Duodenal mucosa (tissue), 2 donors: ENCODE measurements at regions not wholly inside any gene's neighbourhood (a gene's known extent, or its start where the extent isn't known, plus 50 kb on each side); places are given as distances from the start of the nearest gene placed in this dataset.

Experiments
- H3K27ac ChIP-seq: one replicate; pipeline ENCODE4 v1.7.0; 2013; ENCODE audit warnings: low read depth, low read length
- H3K27me3 ChIP-seq, 2 donors: one replicate each; pipeline ENCODE4 v1.7.0; 2013; ENCODE audit warnings: low read length in 2 of 2, control low read depth in 1 of 2; ENCODE audit not compliant: insufficient read depth in 2 of 2, control insufficient read depth in 1 of 2
- H3K36me3 ChIP-seq, 2 donors: one replicate each; pipeline ENCODE4 v1.7.0; 2013; ENCODE audit warnings: low read length in 2 of 2, control low read depth in 1 of 2; ENCODE audit not compliant: insufficient read depth in 2 of 2, control insufficient read depth in 1 of 2
- H3K4me1 ChIP-seq, 2 donors: one replicate each; pipeline ENCODE4 v1.7.0; 2013; ENCODE audit warnings: low read length in 2 of 2, control low read depth in 1 of 2; ENCODE audit not compliant: insufficient read depth in 2 of 2, control insufficient read depth in 1 of 2
- H3K4me3 ChIP-seq, 2 donors: one replicate each; pipeline ENCODE4 v1.7.0; 2013; ENCODE audit warnings: low read length in 2 of 2, low read depth in 1 of 2
- H3K9ac ChIP-seq, 2 donors: one replicate each; pipeline ENCODE4 v1.7.0; 2013; ENCODE audit warnings: low read length in 2 of 2, low read depth in 1 of 2
- H3K9me3 ChIP-seq, 2 donors: one replicate each; pipeline ENCODE4 v1.7.0; 2013; ENCODE audit warnings: low read length in 2 of 2, control low read depth in 1 of 2; ENCODE audit not compliant: control insufficient read depth in 1 of 2

- Histone ChIP-seq H3K9ac (no peak overlapping the region), H3K4me1 (no peaks in the 10 kb centered on the region), H3K9me3 (no peaks in the 10 kb centered on the region), H3K27me3 (no peaks in the 10 kb centered on the region), H3K4me3 (no peak overlapping the region), H3K36me3 (no peaks in the 10 kb centered on the region), H3K27ac (no peak overlapping the region)
These were observed 383.9 kb downstream of the SH3GL2 start for GRCh38 chr9:17962747-17963146.

- Histone ChIP-seq H3K4me3 (no peak overlapping the region), H3K27ac (no peak overlapping the region), H3K9me3 (no peaks in the 10 kb centered on the region), H3K27me3 (no peaks in the 10 kb centered on the region), H3K9ac (no peak overlapping the region), H3K36me3 (no peaks in the 10 kb centered on the region), H3K4me1 (no peaks in the 10 kb centered on the region)
These were observed 384.6 kb downstream of the SH3GL2 start for GRCh38 chr9:17963498-17963897.

GRCh38 chr9:17967731-17968130, 388.9 kb downstream of the SH3GL2 start:
- Histone ChIP-seq H3K4me3 (no peak overlapping the region), H3K9me3 (no peaks in the 10 kb centered on the region), H3K9ac (no peak overlapping the region), H3K4me1 (no peaks in the 10 kb centered on the region), H3K27ac (no peak overlapping the region), H3K27me3 (no peaks in the 10 kb centered on the region), H3K36me3 (no peaks in the 10 kb centered on the region)

- no peaks in the 10 kb centered on the region for H3K27me3 ChIP-seq
- H3K9me3 ChIP-seq = no peaks in the 10 kb centered on the region
- H3K9ac ChIP-seq = no peak overlapping the region
- no peak overlapping the region for H3K27ac ChIP-seq
- H3K4me3 ChIP-seq = no peak overlapping the region
- H3K36me3 ChIP-seq = no peaks in the 10 kb centered on the region
- no peaks in the 10 kb centered on the region for H3K4me1 ChIP-seq
These were observed 390.4 kb downstream of the SH3GL2 start for GRCh38 chr9:17969232-17969631.

GRCh38 chr9:17970277-17970676, 391.4 kb downstream of the SH3GL2 start:
- Histone ChIP-seq H3K27ac (no peak overlapping the region), H3K4me1 (no peaks in the 10 kb centered on the region), H3K4me3 (no peak overlapping the region), H3K27me3 (no peaks in the 10 kb centered on the region), H3K36me3 (no peaks in the 10 kb centered on the region), H3K9me3 (no peaks in the 10 kb centered on the region), H3K9ac (no peak overlapping the region)

GRCh38 chr9:17978773-17979172, 399.9 kb downstream of the SH3GL2 start:
- no peaks in the 10 kb centered on the region for H3K27me3 ChIP-seq
- H3K36me3 ChIP-seq = no peaks in the 10 kb centered on the region
- H3K27ac ChIP-seq = no peak overlapping the region
- no peaks in the 10 kb centered on the region for H3K4me1 ChIP-seq
- no peak overlapping the region for H3K4me3 ChIP-seq
- no peak overlapping the region for H3K9ac ChIP-seq
- peaks cover 8 to 12% of the 10 kb centered on the region in 2 donors for H3K9me3 ChIP-seq

GRCh38 chr9:17986595-17986994, 407.7 kb downstream of the SH3GL2 start:
- Histone ChIP-seq H3K9me3 (no peaks in the 10 kb centered on the region), H3K4me3 (no peak overlapping the region), H3K9ac (no peak overlapping the region), H3K27ac (no peak overlapping the region), H3K27me3 (no peaks in the 10 kb centered on the region), H3K36me3 (no peaks in the 10 kb centered on the region), H3K4me1 (no peaks in the 10 kb centered on the region)

- no peaks in the 10 kb centered on the region for H3K4me1 ChIP-seq
- H3K9ac ChIP-seq = no peak overlapping the region
- H3K4me3 ChIP-seq = no peak overlapping the region
- H3K27me3 ChIP-seq = no peaks in the 10 kb centered on the region
- no peaks in the 10 kb centered on the region for H3K36me3 ChIP-seq
- H3K9me3 ChIP-seq = no peaks in the 10 kb centered on the region
- H3K27ac ChIP-seq = no peak overlapping the region
These were observed 408.3 kb downstream of the SH3GL2 start for GRCh38 chr9:17987189-17987588.

GRCh38 chr9:17988489-17988888, 409.6 kb downstream of the SH3GL2 start:
- Histone ChIP-seq H3K4me1 (peaks cover 0 to 3% of the 10 kb centered on the region in 2 donors), H3K4me3 (no peak overlapping the region), H3K27ac (no peak overlapping the region), H3K9ac (no peak overlapping the region), H3K27me3 (no peaks in the 10 kb centered on the region), H3K9me3 (no peaks in the 10 kb centered on the region), H3K36me3 (no peaks in the 10 kb centered on the region)

- peaks cover 0 to 2% of the 10 kb centered on the region in 2 donors for H3K27me3 ChIP-seq
- H3K9ac ChIP-seq = no peak overlapping the region
- H3K27ac ChIP-seq = no peak overlapping the region
These were observed 411.7 kb downstream of the SH3GL2 start for GRCh38 chr9:17990602-17991001.

GRCh38 chr9:17993024-17993423, 414.2 kb downstream of the SH3GL2 start:
- H3K4me1 ChIP-seq = peaks cover 9 to 11% of the 10 kb centered on the region in 2 donors
- H3K36me3 ChIP-seq = no peaks in the 10 kb centered on the region
- no peak overlapping the region for H3K27ac ChIP-seq

More at GRCh38 chr9:17990602-17991001, 411.7 kb downstream of the SH3GL2 start:
- Histone ChIP-seq H3K4me3 (no peak overlapping the region), H3K4me1 (peaks cover 9 to 11% of the 10 kb centered on the region in 2 donors), H3K9me3 (no peaks in the 10 kb centered on the region), H3K36me3 (no peaks in the 10 kb centered on the region)

More at GRCh38 chr9:17993024-17993423, 414.2 kb downstream of the SH3GL2 start:
- H3K9ac ChIP-seq = no peak overlapping the region
- no peaks in the 10 kb centered on the region for H3K9me3 ChIP-seq
- H3K27me3 ChIP-seq = peaks cover 0 to 2% of the 10 kb centered on the region in 2 donors
- no peak overlapping the region for H3K4me3 ChIP-seq
